C4-2B (cell line): ENCODE measurements at regions not wholly inside any gene's neighbourhood (a gene's known extent, or its start where the extent isn't known, plus 50 kb on each side); places are given as distances from the start of the nearest gene placed in this dataset.

Source experiments
- CTCF ChIP-seq: fragments of 450-650 bp; conservative IDR thresholded peaks from 2 replicates; pipeline ENCODE4 v1.5.1; 2017; ENCODE audit warnings: mild to moderate bottlenecking
- ZFX ChIP-seq: fragments of 450-650 bp; IDR thresholded peaks from 2 replicates; pipeline ENCODE4 v1.6.1; 2017

GRCh38 chr14:61607570-61608244 lies 87.6 kb upstream of the HIF1A start:
- no peak for TF ChIP-seq CTCF
- no peak for TF ChIP-seq ZFX
